ENCODE measurements at regions not wholly inside any gene's neighbourhood (a gene's known extent, or its start where the extent isn't known, plus 50 kb on each side); places are given as distances from the start of the nearest gene placed in this dataset.

GRCh38 chr22:35195821-35196220 is 61.5 kb upstream of the HMGXB4 start:
- ChIA-PET CTCF (ENCODE audit: partially characterized antibody) (no interaction called here), POLR2A (ENCODE audit: partially characterized antibody) (no interaction called here)
- no peaks in the 10 kb centered on the region for H3K9me3 ChIP-seq (ENCODE audit: control insufficient read depth in 1 of 2, low read length in 2 of 2)
- Mint-ChIP-seq H3K4me1 (no peaks in the 10 kb centered on the region), H3K27me3 (peaks cover 18 to 31% of the 10 kb centered on the region in 2 donors), H3K9me3 (peaks cover 0 to 6% (median 4%) of the 10 kb centered on the region in 8 donors), H3K4me3 (no peak overlapping the region), H3K27ac (no peak overlapping the region), H3K36me3 (no peaks in the 10 kb centered on the region)
- DNase-seq = no peak
- H3K36me3 ChIP-seq (ENCODE audit: insufficient read depth, low read length) = no peaks in the 10 kb centered on the region
- intact Hi-C loops (cut with micrococcal nuclease) = no loop called here
- no peak overlapping the region for H3K27ac ChIP-seq (ENCODE audit: low read depth, low read length)
- no peak overlapping the region for H3K4me3 ChIP-seq (ENCODE audit: low read length in 2 of 2)
- H3K4me1 ChIP-seq (ENCODE audit: insufficient read depth, low read length) = no peaks in the 10 kb centered on the region
- no peaks in the 10 kb centered on the region for H3K27me3 ChIP-seq (ENCODE audit: insufficient read depth, low read length)

DNA sequence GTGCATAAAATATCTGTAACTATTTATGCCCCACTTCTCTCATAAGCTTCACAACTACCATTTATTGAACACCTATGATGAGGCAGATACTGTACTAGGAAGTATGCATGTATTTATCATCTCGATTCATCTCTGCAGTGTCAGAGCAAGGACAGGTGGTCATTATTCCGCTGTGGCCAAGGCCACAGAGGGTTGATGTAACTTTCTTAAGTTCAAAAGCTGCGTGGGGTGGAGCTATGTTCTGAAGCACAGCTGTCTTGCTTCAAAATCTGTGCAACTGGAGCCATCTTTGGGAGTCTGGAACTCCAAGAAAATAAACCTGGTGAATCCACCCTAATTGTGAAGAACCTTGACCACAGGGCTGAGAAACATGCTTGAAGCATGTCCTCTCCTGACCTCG is 60.2 kb upstream of the HMGXB4 start:
- no peaks in the 10 kb centered on the region for H3K36me3 ChIP-seq (ENCODE audit: insufficient read depth, low read length)
- peaks cover 19 to 32% of the 10 kb centered on the region in 2 donors for H3K27me3 Mint-ChIP-seq
- POLR2A ChIA-PET (ENCODE audit: partially characterized antibody) = no interaction called here
- H3K4me3 ChIP-seq (ENCODE audit: low read length in 2 of 2) = no peak overlapping the region
- H3K9me3 Mint-ChIP-seq = peaks cover 0 to 4% (median 0%) of the 10 kb centered on the region in 8 donors
- CTCF ChIA-PET (ENCODE audit: partially characterized antibody) = no interaction called here
- H3K36me3 Mint-ChIP-seq = no peaks in the 10 kb centered on the region
- H3K4me1 Mint-ChIP-seq = no peaks in the 10 kb centered on the region
- no peak overlapping the region for H3K27ac ChIP-seq (ENCODE audit: low read depth, low read length)
- H3K9me3 ChIP-seq (ENCODE audit: control insufficient read depth in 1 of 2, low read length in 2 of 2) = no peaks in the 10 kb centered on the region
- intact Hi-C loops (cut with micrococcal nuclease) = no loop called here
- H3K27ac Mint-ChIP-seq = no peak overlapping the region
- no peaks in the 10 kb centered on the region for H3K27me3 ChIP-seq (ENCODE audit: insufficient read depth, low read length)
- no peak overlapping the region for H3K4me3 Mint-ChIP-seq
- DNase-seq = no peak
- H3K4me1 ChIP-seq (ENCODE audit: insufficient read depth, low read length) = no peaks in the 10 kb centered on the region

DNA sequence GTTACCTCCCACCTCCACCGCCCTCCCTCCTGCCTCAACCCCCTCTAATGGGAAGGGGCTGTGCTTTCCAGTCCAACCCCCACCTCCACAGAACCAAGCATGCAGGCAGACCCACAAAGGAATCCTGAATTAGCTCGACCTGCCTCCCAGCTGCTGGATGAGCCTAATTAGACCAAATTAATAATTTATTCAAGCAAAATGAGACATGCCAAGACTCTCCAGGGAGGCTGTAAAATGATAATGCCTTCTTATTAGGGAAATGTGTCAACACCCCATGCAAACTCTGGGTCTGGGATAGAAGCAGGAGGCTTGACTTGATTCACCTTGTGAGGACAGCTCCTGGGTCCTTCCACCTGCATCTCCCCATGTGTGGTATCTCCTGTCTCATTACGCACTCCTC is 59.4 kb upstream of the HMGXB4 start:
- no peaks in the 10 kb centered on the region for H3K36me3 ChIP-seq (ENCODE audit: insufficient read depth, low read length)
- H3K9me3 ChIP-seq (ENCODE audit: control insufficient read depth in 1 of 2, low read length in 2 of 2) = no peaks in the 10 kb centered on the region
- peaks cover 21 to 31% of the 10 kb centered on the region in 2 donors for H3K27me3 Mint-ChIP-seq
- intact Hi-C loops (cut with micrococcal nuclease) = no loop called here
- H3K27ac Mint-ChIP-seq = no peak overlapping the region
- peaks cover 0 to 4% (median 0%) of the 10 kb centered on the region in 8 donors for H3K9me3 Mint-ChIP-seq
- H3K4me3 Mint-ChIP-seq = no peak overlapping the region
- POLR2A ChIA-PET (ENCODE audit: partially characterized antibody) = no interaction called here
- H3K4me3 ChIP-seq (ENCODE audit: low read length in 2 of 2) = no peak overlapping the region
- CTCF ChIA-PET (ENCODE audit: partially characterized antibody) = no interaction called here
- no peak overlapping the region for H3K27ac ChIP-seq (ENCODE audit: low read depth, low read length)
- no peaks in the 10 kb centered on the region for H3K4me1 ChIP-seq (ENCODE audit: insufficient read depth, low read length)
- no peaks in the 10 kb centered on the region for H3K36me3 Mint-ChIP-seq
- DNase-seq = no peak
- no peaks in the 10 kb centered on the region for H3K27me3 ChIP-seq (ENCODE audit: insufficient read depth, low read length)
- no peaks in the 10 kb centered on the region for H3K4me1 Mint-ChIP-seq

DNA sequence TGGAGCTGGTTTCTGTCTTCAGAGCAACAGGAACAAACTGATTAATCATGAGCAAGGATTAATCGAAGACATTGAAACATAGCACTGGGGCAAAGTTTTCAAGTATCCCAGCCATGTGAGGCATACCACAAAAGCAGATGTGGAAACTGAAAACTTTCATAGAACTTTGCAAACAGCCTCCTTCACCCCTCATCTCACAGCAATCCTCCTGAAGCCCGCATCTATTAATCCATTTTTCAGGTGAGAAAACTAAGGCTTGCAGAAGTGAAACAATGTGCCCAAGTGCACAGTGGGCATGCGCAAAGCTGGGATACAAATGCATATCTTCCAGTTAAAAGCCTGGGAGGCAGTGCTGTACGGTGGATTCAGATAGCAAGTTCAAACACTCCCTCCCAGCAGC is 58.6 kb upstream of the HMGXB4 start:
- Histone ChIP-seq H3K27me3 (ENCODE audit: insufficient read depth, low read length) (no peaks in the 10 kb centered on the region), H3K27ac (ENCODE audit: low read depth, low read length) (no peak overlapping the region), H3K36me3 (ENCODE audit: insufficient read depth, low read length) (no peaks in the 10 kb centered on the region), H3K4me1 (ENCODE audit: insufficient read depth, low read length) (no peaks in the 10 kb centered on the region), H3K4me3 (ENCODE audit: low read length in 2 of 2) (no peak overlapping the region), H3K9me3 (ENCODE audit: control insufficient read depth in 1 of 2, low read length in 2 of 2) (no peaks in the 10 kb centered on the region)
- intact Hi-C loops (cut with micrococcal nuclease) = no loop called here
- Mint-ChIP-seq H3K9me3 (no peaks in the 10 kb centered on the region), H3K27ac (no peak overlapping the region), H3K4me3 (no peak overlapping the region), H3K4me1 (no peaks in the 10 kb centered on the region), H3K36me3 (no peaks in the 10 kb centered on the region), H3K27me3 (peaks cover 24 to 31% of the 10 kb centered on the region in 2 donors)
- no peak for DNase-seq
- ChIA-PET POLR2A (ENCODE audit: partially characterized antibody) (no interaction called here), CTCF (ENCODE audit: partially characterized antibody) (interaction anchor here (0.6 kb wide), 1 partner anchor 33 kb away, joined by 3 read pairs; no protein-coding TSS in a partner anchor)

DNA sequence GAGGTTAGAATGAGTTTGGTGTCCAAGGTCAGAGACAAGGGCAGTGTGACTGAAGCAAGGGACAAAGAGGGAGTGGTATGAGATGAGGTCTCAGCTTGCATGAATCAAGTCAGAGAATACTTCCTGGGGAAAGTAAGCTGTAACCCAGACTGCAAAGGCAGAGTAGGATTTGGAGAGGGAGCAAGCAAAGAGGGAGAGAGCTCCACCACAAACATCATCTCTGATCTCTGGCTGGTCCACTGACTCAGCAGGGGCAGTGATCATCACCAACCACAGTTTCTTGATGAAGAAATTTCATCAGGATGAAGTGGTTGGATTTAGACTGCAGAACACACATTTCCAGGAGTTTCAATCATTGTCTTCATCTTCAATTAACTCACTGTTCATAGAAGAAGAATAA is 54.9 kb upstream of the HMGXB4 start:
- ChIA-PET CTCF (ENCODE audit: partially characterized antibody) (no interaction called here), POLR2A (ENCODE audit: partially characterized antibody) (no interaction called here)
- DNase-seq = no peak
- intact Hi-C loops (cut with micrococcal nuclease) = no loop called here
- H3K36me3 ChIP-seq (ENCODE audit: insufficient read depth, low read length) = no peaks in the 10 kb centered on the region
- no peaks in the 10 kb centered on the region for H3K9me3 ChIP-seq (ENCODE audit: control insufficient read depth in 1 of 2, low read length in 2 of 2)
- no peak overlapping the region for H3K27ac ChIP-seq (ENCODE audit: low read depth, low read length)
- Mint-ChIP-seq H3K27ac (no peak overlapping the region), H3K36me3 (no peaks in the 10 kb centered on the region), H3K9me3 (no peaks in the 10 kb centered on the region), H3K27me3 (peaks cover 25 to 33% of the 10 kb centered on the region in 2 donors), H3K4me1 (no peaks in the 10 kb centered on the region), H3K4me3 (no peak overlapping the region)
- no peak overlapping the region for H3K4me3 ChIP-seq (ENCODE audit: low read length in 2 of 2)
- H3K27me3 ChIP-seq (ENCODE audit: insufficient read depth, low read length) = no peaks in the 10 kb centered on the region
- H3K4me1 ChIP-seq (ENCODE audit: insufficient read depth, low read length) = no peaks in the 10 kb centered on the region

GRCh38 chr22:35203583-35203982 is 53.7 kb upstream of the HMGXB4 start:
- no peak for DNase-seq
- Histone ChIP-seq H3K27ac (ENCODE audit: low read depth, low read length) (no peak overlapping the region), H3K36me3 (ENCODE audit: insufficient read depth, low read length) (no peaks in the 10 kb centered on the region), H3K4me3 (ENCODE audit: low read length in 2 of 2) (no peak overlapping the region), H3K4me1 (ENCODE audit: insufficient read depth, low read length) (no peaks in the 10 kb centered on the region), H3K27me3 (ENCODE audit: insufficient read depth, low read length) (no peaks in the 10 kb centered on the region), H3K9me3 (ENCODE audit: control insufficient read depth in 1 of 2, low read length in 2 of 2) (no peaks in the 10 kb centered on the region)
- Mint-ChIP-seq H3K27me3 (peaks cover 25 to 29% of the 10 kb centered on the region in 2 donors), H3K9me3 (no peaks in the 10 kb centered on the region), H3K4me1 (no peaks in the 10 kb centered on the region), H3K27ac (no peak overlapping the region), H3K36me3 (no peaks in the 10 kb centered on the region), H3K4me3 (no peak overlapping the region)
- POLR2A ChIA-PET (ENCODE audit: partially characterized antibody) = no interaction called here
- intact Hi-C loops (cut with micrococcal nuclease) = no loop called here
- CTCF ChIA-PET (ENCODE audit: partially characterized antibody) = no interaction called here

GRCh38 chr22:35204807-35205775 is 52.2 kb upstream of the HMGXB4 start:
- no peak overlapping the region for H3K4me3 ChIP-seq (ENCODE audit: low read length in 2 of 2)
- no peak overlapping the region for H3K4me3 Mint-ChIP-seq
- no peaks in the 10 kb centered on the region for H3K27me3 ChIP-seq (ENCODE audit: insufficient read depth, low read length)
- ChIA-PET CTCF (ENCODE audit: partially characterized antibody) (no interaction called here), POLR2A (ENCODE audit: partially characterized antibody) (no interaction called here)
- DNase-seq = no peak
- peaks cover 23 to 27% of the 10 kb centered on the region in 2 donors for H3K27me3 Mint-ChIP-seq
- H3K9me3 Mint-ChIP-seq = peaks cover 0 to 2% (median 0%) of the 10 kb centered on the region in 8 donors
- no peaks in the 10 kb centered on the region for H3K4me1 Mint-ChIP-seq
- no peaks in the 10 kb centered on the region for H3K9me3 ChIP-seq (ENCODE audit: control insufficient read depth in 1 of 2, low read length in 2 of 2)
- H3K36me3 ChIP-seq (ENCODE audit: insufficient read depth, low read length) = no peaks in the 10 kb centered on the region
- H3K27ac Mint-ChIP-seq = no peak overlapping the region
- H3K36me3 Mint-ChIP-seq = no peaks in the 10 kb centered on the region
- no peak overlapping the region for H3K27ac ChIP-seq (ENCODE audit: low read depth, low read length)
- intact Hi-C loops (cut with micrococcal nuclease) = no loop called here
- no peaks in the 10 kb centered on the region for H3K4me1 ChIP-seq (ENCODE audit: insufficient read depth, low read length)
